NCI-H2029 (cell line): ENCODE measurements at regions not wholly inside any gene's neighbourhood (a gene's known extent, or its start where the extent isn't known, plus 50 kb on each side); places are given as distances from the start of the nearest gene placed in this dataset.
"Not testable (repeated sequence)": the region's sequence is repeated elsewhere in the genome, so short reads cannot be mapped to it uniquely, and the experiment has no call there.

ENCODE experiments used
- DNase-seq: peaks from one replicate; lab custom pipeline; 2025; lab: John Stamatoyannopoulos, UW

DNA sequence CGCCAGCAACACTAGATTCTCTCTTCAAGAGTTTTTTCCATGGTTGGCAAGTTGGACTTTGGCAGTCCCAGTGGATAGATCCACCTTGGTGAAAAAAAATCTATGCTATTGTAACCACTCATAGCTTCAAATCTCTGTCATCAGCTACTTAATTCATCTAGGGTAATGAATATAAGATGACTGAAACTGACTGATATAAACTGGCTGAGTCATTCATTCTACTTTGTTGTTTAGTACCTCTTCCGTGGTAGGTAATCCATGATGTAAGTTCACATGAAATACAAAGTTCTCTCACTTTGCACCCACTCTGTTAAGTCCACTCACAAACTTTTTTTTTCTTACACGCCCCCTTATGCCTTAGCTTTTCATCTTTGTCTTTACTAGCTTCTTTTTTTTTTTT is 1381.5 kb downstream of the SLITRK5 start:
- DNase-seq, result no peak

DNA sequence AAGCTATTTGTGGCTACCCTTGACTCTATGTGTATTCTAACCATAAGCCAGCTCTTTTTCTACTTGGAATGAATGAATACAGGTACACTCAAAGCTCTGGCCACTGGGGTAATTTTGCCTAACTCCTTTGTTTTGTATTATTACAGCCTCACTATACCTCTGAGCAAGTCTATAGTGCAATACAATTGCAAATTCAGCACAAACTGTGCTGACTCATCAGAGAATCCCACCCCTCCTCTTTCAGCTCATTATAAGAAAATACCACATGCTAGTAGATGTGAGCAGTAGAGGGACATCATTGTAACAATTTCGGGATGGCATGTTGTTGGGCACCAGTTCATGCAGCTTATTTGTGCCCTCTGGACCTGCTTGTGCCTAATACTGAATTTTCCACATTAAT is 1382.2 kb downstream of the SLITRK5 start:
- DNase-seq, result no peak

DNA sequence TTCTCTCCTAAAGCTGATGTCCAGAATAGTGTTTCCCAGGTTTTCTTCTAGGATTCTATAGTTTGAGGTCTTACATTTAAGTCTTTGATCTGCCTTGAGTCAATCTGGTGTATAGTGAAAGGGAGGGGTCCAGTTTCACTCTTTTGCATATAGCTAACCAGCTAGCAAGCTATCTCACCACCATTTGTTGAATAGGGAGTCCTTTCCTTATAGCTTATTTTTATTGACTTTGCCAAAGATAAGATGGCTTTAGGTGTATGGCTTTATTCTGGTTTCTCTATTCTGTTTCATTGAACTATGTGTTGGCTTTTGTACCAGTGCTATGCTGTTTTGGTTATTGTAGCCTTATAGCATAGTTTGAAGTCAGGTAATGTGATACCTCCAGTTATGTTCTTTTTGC is 1386.1 kb downstream of the SLITRK5 start:
- no peak for DNase-seq

DNA sequence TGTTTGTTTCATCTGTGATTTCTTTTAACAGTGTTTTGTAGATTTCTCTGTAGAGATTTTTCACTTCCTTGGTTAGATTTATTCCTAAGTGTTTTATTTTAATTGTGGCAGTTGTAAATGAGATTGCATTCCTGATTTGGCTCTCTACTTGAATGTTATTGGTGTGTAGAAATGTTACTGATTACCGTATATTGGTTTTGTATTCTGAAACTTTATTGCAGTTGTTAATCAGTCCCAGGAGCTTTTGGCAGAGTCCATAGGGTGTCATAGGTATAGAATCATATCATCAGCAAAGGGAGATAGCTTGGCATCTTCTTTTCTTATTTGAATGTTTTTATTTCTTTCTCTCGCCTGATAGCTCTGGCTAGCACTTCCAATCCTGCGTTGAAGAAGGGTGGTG is 1386.7 kb downstream of the SLITRK5 start:
- no peak for DNase-seq

DNA sequence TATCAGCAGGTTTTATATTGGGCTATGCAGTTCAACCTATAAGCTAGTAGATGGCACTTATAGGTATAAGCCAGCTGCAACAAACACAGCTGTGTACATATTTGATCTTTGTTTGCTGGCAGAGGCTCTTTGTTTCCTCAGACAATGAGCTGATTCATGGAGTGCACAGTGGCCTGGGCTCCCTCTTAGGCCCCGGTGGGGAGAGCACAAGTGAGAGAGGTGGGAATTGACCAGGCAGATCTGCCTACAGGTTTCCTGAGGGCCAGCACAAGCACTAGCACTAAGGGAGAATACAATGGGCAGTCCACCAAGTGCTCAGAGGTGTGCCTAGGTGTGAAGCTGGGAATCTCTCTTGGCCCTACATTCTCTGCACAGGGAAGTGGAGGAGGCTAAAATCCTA is 1390.7 kb downstream of the SLITRK5 start:
- no peak for DNase-seq

DNA sequence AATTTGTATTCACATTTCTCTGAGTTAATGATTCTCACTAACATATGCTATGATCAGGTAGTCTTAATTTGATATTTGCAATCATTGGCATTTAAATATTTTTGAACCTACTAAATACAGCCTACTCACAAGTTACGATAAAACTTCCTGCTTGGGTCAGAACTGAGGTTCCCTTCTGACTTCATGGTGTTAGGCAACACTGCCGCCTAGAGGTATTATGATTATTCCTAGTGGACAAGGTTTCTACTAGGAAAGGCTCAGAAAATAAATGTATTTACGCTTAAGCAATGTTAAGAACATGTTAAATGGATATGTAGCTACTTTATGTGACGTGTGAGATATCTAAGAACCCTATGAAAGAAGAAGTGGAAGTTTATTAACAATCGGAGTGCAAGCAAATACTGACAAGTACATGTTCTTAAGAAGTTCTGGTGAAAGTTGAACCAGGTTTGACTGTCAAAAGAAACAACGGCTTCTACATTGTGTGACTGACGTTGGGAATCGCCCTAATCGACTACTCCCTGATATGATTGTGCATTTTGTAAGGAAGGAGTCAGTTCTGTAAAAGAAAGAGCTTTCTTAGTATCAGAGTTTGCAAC is 1395.8 kb downstream of the SLITRK5 start:
- no peak for DNase-seq

DNA sequence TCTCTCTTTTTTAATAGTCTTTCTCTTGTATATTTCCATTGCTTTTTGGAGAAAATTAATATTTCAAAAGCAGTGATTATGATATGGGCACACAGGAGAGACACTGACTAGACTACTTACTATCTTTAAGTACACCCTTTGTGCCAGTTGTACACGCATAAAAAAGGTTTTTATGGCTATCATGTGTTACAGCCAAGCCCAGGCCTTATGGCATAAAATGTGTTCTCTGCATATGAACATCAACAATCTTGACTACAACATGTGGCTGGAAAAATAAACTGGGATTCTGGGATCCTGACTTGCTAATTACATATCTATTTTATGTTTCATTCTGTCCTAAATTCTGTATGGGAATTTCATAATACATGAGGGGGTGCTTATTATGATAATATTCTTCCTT is 1401.8 kb downstream of the SLITRK5 start:
- DNase-seq, result no peak

DNA sequence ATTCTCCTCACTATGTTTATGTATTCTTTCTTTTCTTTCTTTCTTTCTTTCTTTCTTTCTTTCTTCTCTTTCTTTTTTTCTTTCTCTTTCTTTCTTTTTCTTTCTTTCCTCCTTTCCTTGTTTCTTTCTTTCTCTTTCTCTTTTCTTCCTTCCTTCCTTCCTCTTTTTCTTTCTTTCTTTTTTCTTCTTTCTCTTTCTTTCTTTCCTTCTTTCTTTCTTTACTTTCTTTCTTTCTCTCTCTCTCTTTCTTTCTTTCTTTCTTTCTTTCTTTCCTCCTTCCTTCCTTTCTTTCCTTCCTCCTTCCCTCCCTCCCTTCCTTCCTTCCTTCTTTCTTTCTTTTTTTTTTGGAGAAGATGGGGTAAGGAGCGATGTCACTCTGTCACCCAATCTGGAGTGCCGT is 1405.5 kb downstream of the SLITRK5 start:
- no peak for DNase-seq

DNA sequence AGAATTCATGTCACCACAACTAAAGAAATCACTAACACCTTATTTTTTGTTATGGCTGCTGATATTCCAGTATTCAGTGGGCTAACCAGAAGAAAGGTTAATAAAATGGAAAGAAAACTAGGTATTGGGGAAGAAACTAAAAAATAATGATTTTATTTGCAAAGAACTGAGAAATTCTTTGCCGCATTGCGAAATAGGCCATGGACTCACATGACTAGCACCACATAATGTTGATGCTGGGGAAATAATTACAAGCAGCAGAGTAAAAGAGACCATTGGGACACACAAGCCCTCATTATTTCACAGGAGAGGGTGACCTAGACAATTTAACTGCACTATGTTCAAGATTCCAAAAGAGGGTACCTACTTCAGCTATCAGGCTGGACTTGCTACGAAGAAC is 1411.5 kb downstream of the SLITRK5 start:
- DNase-seq, result no peak

DNA sequence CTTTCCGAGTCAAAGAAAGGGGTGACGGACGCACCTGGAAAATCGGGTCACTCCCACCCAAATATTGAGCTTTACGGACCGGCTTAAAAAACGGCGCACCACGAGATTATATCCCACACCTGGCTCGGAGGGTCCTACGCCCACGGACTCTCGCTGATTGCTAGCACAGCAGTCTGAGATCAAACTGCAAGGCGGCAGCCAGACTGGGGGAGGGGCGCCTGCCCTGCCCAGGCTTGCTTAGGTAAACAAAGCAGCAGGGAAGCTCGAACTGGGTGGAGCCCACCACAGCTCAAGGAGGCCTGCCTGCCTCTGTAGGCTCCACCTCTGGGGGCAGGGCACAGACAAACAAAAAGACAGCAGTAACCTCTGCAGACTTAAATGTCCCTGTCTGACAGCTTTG is 1416.9 kb downstream of the SLITRK5 start:
- not testable (repeated sequence) for DNase-seq

DNA sequence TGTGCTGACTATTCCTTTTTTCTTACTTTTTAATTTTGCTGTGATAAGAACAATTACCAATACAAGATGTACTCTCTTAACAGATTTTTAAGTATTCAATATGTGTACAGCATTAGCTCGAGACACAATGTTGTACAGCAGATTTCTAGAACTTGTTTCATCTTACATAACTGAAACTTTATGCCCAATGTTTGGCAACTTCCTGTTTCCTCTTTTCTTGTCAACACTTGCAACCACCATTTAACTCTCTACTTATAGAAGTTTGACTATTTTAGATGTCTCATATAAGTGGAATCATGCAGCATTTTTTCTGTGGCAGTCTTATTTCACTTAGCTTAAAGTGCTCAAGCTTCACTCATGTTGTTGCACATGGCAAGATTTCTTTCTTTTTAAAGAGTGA is 1426.8 kb downstream of the SLITRK5 start:
- DNase-seq, result no peak

DNA sequence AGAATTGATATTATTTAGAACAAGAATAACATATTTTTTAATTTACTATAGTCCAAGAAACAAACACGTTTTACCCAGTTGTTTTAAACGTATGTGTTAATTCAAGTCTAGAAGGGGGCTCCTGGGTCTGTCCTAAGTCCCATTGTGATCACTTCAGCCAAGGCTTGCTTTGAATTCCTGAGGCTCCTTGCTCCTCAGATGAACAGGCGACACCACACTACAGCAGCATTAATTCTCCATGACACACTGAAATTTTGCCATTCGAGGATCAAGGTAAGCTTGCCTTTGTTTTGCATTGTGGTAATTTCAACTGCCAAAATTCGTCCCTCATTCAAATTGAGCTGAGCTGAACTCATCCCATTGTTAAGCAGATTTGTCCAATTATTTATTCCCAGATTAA is 1442.6 kb downstream of the SLITRK5 start:
- DNase-seq, result no peak

DNA sequence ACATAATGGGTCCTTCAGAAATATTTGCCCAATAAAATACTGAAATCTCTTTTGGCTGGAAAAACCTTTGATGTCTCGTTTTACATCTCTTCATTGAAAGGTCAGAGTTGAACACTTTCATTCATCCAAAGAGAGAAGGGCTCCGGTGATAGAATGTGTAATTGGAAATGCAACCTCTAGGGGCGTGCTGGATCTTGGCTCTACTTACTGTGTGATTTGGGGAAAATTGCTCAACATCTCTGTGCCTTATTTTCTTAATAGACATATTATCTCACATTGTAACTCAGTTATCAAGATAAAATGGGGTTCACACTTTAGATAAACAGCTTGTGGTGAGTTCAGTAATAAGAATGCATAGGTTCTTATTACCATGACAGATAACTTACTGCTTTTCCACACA is 1444.1 kb downstream of the SLITRK5 start:
- DNase-seq, result no peak

DNA sequence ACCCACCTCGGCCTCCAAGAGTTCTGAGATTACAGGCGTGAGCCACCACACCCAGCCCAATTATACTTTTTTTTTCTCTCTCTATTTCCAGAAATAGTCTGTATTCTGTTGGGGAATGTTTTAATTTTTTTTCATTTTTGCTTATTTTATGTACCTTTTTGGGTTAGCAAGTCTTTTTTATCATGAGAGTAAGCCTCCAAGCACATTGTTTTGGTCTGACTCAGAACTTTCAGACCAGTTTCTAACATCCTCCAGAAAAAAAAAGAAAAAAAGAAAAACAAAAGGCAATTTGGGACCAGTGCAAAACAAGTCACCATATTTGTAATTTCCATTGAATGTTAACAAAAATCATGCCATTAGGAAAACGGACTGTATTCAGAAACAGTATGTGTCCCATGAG is 1465.5 kb downstream of the SLITRK5 start:
- no peak for DNase-seq

DNA sequence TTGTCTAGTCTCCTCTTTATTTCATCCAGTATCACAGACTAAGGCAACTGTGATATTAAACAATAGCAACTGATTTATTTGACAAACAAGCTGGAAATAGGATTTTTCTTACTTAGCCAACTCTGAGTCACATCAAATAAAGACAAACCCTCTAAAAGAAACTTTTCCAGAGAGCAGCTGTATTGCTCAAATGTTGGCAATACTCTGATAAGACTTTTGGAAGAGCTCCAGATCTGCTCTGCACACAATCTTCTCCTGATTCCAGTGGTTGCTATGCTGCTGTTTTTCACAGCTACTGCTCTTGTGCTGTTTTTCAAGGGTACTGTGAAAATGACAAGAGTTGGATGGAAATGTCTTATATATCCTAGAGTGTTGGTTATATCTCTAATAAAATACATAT is 1479.2 kb downstream of the SLITRK5 start:
- DNase-seq, result no peak

DNA sequence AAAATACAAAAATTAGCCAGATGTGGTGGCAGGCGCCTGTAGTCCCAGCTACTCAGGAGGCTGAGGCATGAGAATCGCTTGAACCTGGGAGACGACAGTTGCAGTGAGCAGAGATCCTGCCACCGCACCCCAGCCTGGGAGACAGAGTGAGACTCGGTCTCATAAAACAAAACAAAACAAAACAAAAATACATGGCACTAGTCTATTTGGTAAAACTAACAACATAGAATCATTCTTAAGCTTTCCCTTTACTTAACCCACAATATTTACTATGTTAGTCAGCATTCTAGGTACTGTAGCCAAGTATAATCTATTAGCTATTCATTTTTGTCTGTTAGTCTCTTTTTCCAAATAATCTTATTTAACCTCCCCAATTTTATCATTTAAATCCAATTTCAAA is 1482.8 kb downstream of the SLITRK5 start:
- no peak for DNase-seq

DNA sequence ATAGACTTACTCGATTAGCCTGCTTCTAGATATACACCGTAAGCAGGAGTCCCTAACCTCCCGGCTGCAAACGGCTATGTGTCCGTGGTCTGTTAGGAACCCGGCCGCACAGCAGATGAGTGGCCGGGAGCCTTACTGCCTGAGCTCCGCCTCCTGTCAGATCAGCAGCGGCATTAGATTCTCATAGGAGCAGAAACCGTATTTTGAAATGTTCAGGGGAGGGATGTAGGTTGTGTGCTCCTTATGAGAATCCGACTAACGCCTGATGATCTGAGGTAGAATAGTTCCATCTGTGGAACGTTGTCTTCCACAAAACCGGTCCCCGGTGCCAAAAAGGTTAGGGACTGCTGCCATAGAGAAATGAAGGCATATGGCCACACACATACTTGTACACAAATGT is 1491.9 kb downstream of the SLITRK5 start:
- DNase-seq, result no peak

DNA sequence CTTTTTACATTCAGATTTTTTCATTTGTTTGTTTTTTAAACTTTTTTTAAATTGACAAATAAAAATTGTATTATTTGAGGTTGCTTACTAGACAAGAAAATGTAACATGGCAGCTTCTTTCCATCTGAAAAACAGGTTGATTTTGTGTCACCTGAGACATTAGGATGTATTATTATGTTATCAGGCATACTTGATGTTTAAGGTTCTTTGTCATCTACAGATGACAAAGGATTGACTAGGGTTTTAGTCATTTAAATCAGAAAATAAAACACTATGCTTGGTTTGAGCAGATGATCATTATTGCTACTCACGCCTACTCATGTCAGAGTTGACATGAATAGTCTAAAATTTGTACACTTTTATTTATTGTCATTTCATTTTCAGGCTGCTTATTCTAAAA is 1494.5 kb downstream of the SLITRK5 start:
- no peak for DNase-seq

DNA sequence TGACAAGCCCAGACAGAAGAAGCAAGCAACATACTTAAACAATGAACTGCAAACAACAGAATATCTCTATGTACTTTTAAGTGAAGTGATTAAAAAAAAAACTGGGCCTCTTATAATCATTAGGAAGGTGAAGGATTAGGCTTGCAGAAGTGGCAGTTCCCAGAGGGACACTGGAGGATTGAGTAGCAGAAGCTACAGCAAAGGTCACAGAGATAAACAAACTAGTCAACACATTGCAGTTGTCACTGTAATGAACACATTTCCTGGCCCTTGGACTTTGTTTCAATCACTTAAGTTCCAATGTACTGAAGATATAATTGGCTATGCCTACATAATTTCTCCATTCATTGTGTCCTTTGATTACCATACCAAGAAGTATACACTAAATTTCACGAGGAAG is 1498.8 kb downstream of the SLITRK5 start:
- DNase-seq, result no peak

DNA sequence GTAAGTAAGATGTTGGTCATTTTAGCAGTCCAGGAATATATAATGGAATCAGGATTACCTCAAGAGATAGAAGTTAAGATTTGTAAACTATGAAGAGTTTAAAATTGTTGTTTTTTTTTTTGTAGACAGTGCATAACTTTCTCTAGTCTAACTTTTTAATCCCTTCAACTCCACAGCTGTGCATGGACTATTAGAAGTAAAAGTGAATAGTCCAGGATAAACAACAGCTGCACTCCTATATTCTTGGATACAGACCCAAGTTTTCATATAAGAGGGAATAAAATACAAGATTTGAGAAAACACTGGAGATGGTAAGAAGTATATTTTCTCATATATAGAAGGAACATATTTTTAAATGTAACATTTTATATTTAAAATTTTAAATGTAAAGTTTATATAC is 1509.9 kb downstream of the SLITRK5 start:
- no peak for DNase-seq

DNA sequence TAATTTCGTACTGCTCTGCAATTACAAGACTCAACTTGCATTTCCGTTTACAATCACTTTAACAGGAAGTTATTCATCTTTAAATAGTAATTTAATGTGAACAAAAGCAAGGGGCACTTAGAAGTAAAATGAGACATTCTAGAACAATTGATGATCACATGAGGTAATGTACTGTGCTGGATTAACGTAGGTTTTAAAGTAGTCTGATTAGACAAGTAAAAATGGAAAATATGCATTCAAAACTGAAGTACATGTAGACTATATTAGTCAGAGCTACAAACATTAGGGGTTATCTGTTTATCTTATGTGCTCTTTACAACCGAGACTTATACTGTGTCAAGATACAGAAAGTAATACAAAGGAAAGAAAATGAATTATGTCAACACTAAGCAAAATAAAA is 1528.0 kb downstream of the SLITRK5 start:
- no peak for DNase-seq

DNA sequence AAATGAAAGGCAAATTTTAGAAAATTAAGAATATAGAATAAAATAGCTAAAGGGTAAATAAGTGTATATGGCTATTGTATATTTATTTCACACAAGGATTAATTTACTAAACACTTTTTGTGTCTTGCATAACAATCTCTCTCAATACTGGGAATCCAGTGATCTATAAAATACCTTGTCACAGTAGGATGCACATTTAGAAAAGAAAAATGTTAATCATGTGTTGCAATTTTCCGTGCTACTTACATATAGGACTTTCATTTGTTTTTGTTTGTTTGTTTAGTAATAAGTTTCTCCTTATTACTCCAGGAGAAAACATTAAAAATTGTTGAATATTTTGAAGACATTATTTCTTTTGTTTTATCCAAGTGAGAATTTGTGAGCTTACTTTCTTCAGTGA is 1533.3 kb downstream of the SLITRK5 start:
- DNase-seq, result no peak

DNA sequence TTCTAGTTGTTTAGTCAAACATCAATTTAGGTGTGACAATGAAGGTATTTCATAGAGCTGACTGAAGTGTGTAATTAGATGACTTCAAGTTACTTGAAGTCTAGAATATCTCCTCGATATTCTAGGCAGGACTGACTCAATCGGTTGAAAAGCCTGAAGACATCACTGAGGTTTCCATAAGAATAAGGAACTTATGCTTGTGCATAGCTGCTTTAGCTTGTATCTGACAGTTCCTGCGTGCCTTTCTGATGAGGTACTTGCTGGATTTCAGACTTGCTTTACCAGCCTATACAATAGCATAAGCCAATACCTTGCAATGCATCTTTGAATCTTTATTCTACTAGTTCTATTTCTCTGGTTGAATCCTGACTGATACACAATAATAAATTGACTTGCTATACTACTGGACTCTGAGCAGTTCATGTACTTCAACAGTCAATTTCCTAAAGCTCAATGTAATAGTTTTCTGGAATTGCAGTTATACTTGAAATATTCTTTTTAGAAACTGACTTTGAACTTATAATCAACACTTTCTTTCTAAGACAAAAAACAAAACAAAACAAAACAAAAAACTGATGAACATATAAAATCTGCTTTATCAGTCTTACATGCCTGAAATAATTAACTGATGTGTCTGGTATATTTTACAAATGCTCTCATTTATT is 1534.8 kb downstream of the SLITRK5 start:
- no peak for DNase-seq

DNA sequence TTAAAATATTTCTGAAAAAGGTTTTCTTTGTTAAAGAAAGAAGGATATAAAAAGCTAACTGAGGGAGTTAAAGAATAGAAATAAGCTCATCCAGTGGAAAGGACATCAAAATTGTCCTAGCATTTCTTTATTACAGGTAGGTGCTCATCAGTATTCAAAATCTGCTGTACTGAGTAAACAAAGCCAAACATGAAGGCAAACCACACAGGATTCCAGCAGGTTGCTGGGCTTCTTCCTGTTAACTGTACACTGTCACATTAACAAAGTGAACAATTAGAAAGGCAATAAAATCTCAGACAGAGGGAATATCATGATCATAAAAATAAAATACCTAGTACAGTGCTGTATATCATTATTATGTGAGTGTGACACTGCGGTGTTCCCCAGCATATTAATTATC is 1541.0 kb downstream of the SLITRK5 start:
- DNase-seq, result no peak
